H9 (cell line): ENCODE measurements at regions not wholly inside any gene's neighbourhood (a gene's known extent, or its start where the extent isn't known, plus 50 kb on each side); places are given as distances from the start of the nearest gene placed in this dataset.

Experiments
- DNase-seq: peaks from one replicate; pipeline ENCODE4 v3.0.0-alpha.2; 2017
- H2AFZ ChIP-seq: one replicate; pipeline ENCODE4 v1.6.1; 2013; ENCODE audit warnings: mild to moderate bottlenecking, low read length, control low read depth, moderate library complexity
- H2AK5ac ChIP-seq: 2 replicates; pipeline ENCODE4 v1.6.1; 2013; ENCODE audit warnings: low read length, control low read depth, mixed read lengths; ENCODE audit not compliant: insufficient read length
- H2BK120ac ChIP-seq: one replicate; pipeline ENCODE4 v1.6.1; 2013; ENCODE audit warnings: low read depth, mild to moderate bottlenecking, low read length, control low read depth, inconsistent platforms; ENCODE audit not compliant: poor library complexity, severe bottlenecking
- H2BK12ac ChIP-seq: 2 replicates; pipeline ENCODE4 v1.6.1; 2013; ENCODE audit warnings: low read length, control low read depth, mixed read lengths, low read depth; ENCODE audit not compliant: insufficient read length
- H2BK15ac ChIP-seq: 2 replicates; pipeline ENCODE4 v1.6.1; 2013; ENCODE audit warnings: low read depth, low read length, control low read depth
- H2BK20ac ChIP-seq: one replicate; pipeline ENCODE4 v1.6.1; 2013; ENCODE audit warnings: low read depth, mild to moderate bottlenecking, low read length, control low read depth, inconsistent platforms; ENCODE audit not compliant: poor library complexity, severe bottlenecking
- H2BK5ac ChIP-seq: 2 replicates; pipeline ENCODE4 v1.6.1; 2013; ENCODE audit warnings: low read length, control low read depth, mixed read lengths; ENCODE audit not compliant: insufficient read length
- H3K14ac ChIP-seq: 2 replicates; pipeline ENCODE4 v1.6.1; 2013; ENCODE audit warnings: low read length, control low read depth; ENCODE audit not compliant: insufficient read depth
- H3K18ac ChIP-seq: 2 replicates; pipeline ENCODE4 v1.6.1; 2013; ENCODE audit warnings: low read depth, mild to moderate bottlenecking, mixed read lengths, low read length, control low read depth; ENCODE audit not compliant: insufficient read length
- H3K23ac ChIP-seq: 2 replicates; pipeline ENCODE4 v1.6.1; 2013; ENCODE audit warnings: low read length, control low read depth, mixed read lengths, low read depth; ENCODE audit not compliant: insufficient read length
- H3K23me2 ChIP-seq: 2 replicates; pipeline ENCODE4 v1.6.1; 2013; ENCODE audit warnings: low read depth, mild to moderate bottlenecking, mixed read lengths, low read length, control low read depth; ENCODE audit not compliant: insufficient read length, poor library complexity, severe bottlenecking
- H3K27ac ChIP-seq: 2 replicates; pipeline ENCODE4 v1.5.1; 2013; ENCODE audit warnings: low read length, control low read depth, mixed read lengths, low read depth; ENCODE audit not compliant: insufficient read length
- H3K27me3 ChIP-seq: 2 replicates; pipeline ENCODE4 v1.6.1; 2013; ENCODE audit warnings: low read length, control low read depth, inconsistent platforms; ENCODE audit not compliant: insufficient read depth
- H3K4ac ChIP-seq: 2 replicates; pipeline ENCODE4 v1.6.1; 2013; ENCODE audit warnings: low read depth, mild to moderate bottlenecking, control low read depth, inconsistent platforms, low read length, moderate library complexity
- H3K4me1 ChIP-seq: 2 replicates; pipeline ENCODE4 v1.6.1; 2013; ENCODE audit warnings: low read length, control low read depth, inconsistent platforms; ENCODE audit not compliant: insufficient read depth
- H3K4me2 ChIP-seq: 2 replicates; pipeline ENCODE4 v1.6.1; 2013; ENCODE audit warnings: low read length, control low read depth, mixed read lengths; ENCODE audit not compliant: insufficient read length, insufficient read depth
- H3K56ac ChIP-seq: 2 replicates; pipeline ENCODE4 v1.6.1; 2013; ENCODE audit warnings: low read depth, mild to moderate bottlenecking, mixed read lengths, low read length, control low read depth; ENCODE audit not compliant: insufficient read length
- H3K79me1 ChIP-seq: 2 replicates; pipeline ENCODE4 v1.6.1; 2013; ENCODE audit warnings: low read depth, mild to moderate bottlenecking, moderate library complexity, low read length, control low read depth, inconsistent platforms; ENCODE audit not compliant: insufficient read depth, poor library complexity, severe bottlenecking
- H3K79me2 ChIP-seq: 2 replicates; pipeline ENCODE4 v1.6.1; 2013; ENCODE audit warnings: low read length, control low read depth, inconsistent platforms; ENCODE audit not compliant: insufficient read depth
- H3K9ac ChIP-seq: 2 replicates; pipeline ENCODE4 v1.6.1; 2013; ENCODE audit warnings: low read length, control low read depth, mixed read lengths; ENCODE audit not compliant: insufficient read length; ENCODE audit errors: extremely low read depth
- H3K9me3 ChIP-seq: one replicate; pipeline ENCODE4 v1.6.1; 2013; ENCODE audit warnings: low read depth, low read length, inconsistent platforms; ENCODE audit not compliant: control insufficient read depth
- H3T11ph ChIP-seq: one replicate; pipeline ENCODE4 v1.6.1; 2013; ENCODE audit warnings: mild to moderate bottlenecking, low read length, control low read depth, inconsistent platforms
- H4K20me1 ChIP-seq: one replicate; pipeline ENCODE4 v1.6.1; 2013; ENCODE audit not compliant: control insufficient read depth, insufficient read length, insufficient read depth
- H4K5ac ChIP-seq: 2 replicates; pipeline ENCODE4 v1.6.1; 2013; ENCODE audit warnings: low read depth, mild to moderate bottlenecking, mixed read lengths, low read length, control low read depth; ENCODE audit not compliant: insufficient read length
- H4K8ac ChIP-seq: replicated peaks from 2 replicates; pipeline ENCODE4 v1.6.1; 2013; ENCODE audit warnings: low read length, control low read depth, mixed read lengths, low read depth; ENCODE audit not compliant: insufficient read length
- H4K91ac ChIP-seq: 2 replicates; pipeline ENCODE4 v1.6.1; 2013; ENCODE audit warnings: low read depth, mild to moderate bottlenecking, moderate library complexity, mixed read lengths, low read length, control low read depth; ENCODE audit not compliant: insufficient read length
- H3K27ac Mint-ChIP-seq, 3 experiments: 2 replicates in 2 of 3; 3 replicates in 1 of 3; pipeline ENCODE4 v1.8.0; 2020 to 2021; ENCODE audit warnings: mixed read lengths in 3 of 3, mild to moderate bottlenecking in 1 of 3, moderate library complexity in 1 of 3
- H3K27me3 Mint-ChIP-seq: 2 replicates; pipeline ENCODE4 v1.8.0; 2021; ENCODE audit warnings: low read depth, mild to moderate bottlenecking, moderate library complexity, mixed read lengths
- H3K36me3 Mint-ChIP-seq, 3 experiments: 2 replicates in 2 of 3; 3 replicates in 1 of 3; pipeline ENCODE4 v1.8.0; 2020 to 2021; ENCODE audit warnings: low read depth in 3 of 3, mixed read lengths in 3 of 3; ENCODE audit not compliant: insufficient read depth in 1 of 3
- H3K4me1 Mint-ChIP-seq, 2 experiments: 2 replicates each; pipeline ENCODE4 v1.8.0; 2020; ENCODE audit warnings: mixed read lengths in 2 of 2
- H3K4me3 Mint-ChIP-seq, 2 experiments: 2 replicates in 1 of 2; 3 replicates in 1 of 2; pipeline ENCODE4 v1.8.0; 2020 to 2021; ENCODE audit warnings: mild to moderate bottlenecking in 2 of 2, mixed read lengths in 2 of 2, moderate library complexity in 1 of 2
- H3K9me3 Mint-ChIP-seq, 2 experiments: 2 replicates in 1 of 2; 3 replicates in 1 of 2; pipeline ENCODE4 v1.8.0; 2020; ENCODE audit warnings: mild to moderate bottlenecking in 2 of 2, mixed read lengths in 2 of 2, moderate library complexity in 1 of 2
- WGBS: extraction: QIAGEN DNeasy Blood & Tissue Kit; methylation state at CpG from one replicate; pipeline ENCODE4 v1.1.7; 2013; ENCODE audit warnings: missing lambda C conversion rate, low lambda C conversion rate, mixed read lengths; ENCODE audit not compliant: insufficient read length; ENCODE audit errors: extremely low coverage; 5-methylcytosine and 5-hydroxymethylcytosine counted together
- TF ChIP-seq, protein P1 (sequence below): fragments of 200-600 bp; sonication (generic); conservative IDR thresholded peaks from 3 replicates; pipeline ENCODE4 v1.8.0; 2021; ENCODE audit warnings: antibody characterized with exemption, mild to moderate bottlenecking

DNA sequence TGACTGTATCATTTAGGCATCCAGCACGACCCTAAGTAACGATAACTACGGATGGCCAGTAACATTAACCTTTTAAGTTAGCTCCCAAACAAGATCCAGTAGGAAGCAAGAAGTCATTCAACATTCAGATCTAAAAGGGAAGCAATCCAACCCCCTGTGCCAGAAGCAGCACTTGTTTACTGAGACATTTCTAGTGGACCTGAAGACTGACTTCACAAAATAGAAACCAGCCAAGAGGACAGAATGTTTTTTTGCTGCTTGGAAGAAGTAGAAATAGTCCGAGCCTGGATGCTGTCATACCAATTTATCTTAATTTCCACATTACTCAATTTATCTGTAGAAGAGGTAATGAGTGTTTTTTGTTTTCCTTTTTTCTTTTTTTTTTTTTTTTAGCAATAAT, 88.0 kb upstream of the CTTNBP2 start:
- Histone ChIP-seq H3K18ac (no peak overlapping the region), H3K79me1 (no peaks in the 10 kb centered on the region), H2AK5ac (no peak overlapping the region), H3K56ac (no peak overlapping the region), H4K20me1 (no peaks in the 10 kb centered on the region), H3K9ac (no peak overlapping the region), H3K4ac (no peak overlapping the region), H2BK15ac (no peak overlapping the region), H2BK12ac (no peak overlapping the region), H2BK120ac (no peak overlapping the region), H3K4me1 (peaks cover 8% of the 10 kb centered on the region; the same call in 1 of the 2 replicates), H3K27ac (no peak overlapping the region), H3K27me3 (no peaks in the 10 kb centered on the region), H3K79me2 (no peaks in the 10 kb centered on the region), H3K23ac (no peak overlapping the region), H3K23me2 (no peaks in the 10 kb centered on the region), H3K9me3 (no peaks in the 10 kb centered on the region), H2BK5ac (no peak overlapping the region), H4K8ac (no peak overlapping the region), H2AFZ (no peak overlapping the region), H3T11ph (no peak overlapping the region), H3K14ac (no peak overlapping the region), H4K91ac (no peak overlapping the region), H4K5ac (no peak overlapping the region), H2BK20ac (no peak overlapping the region), H3K4me2 (no peak overlapping the region)
- H3K27me3 Mint-ChIP-seq: no peaks in the 10 kb centered on the region
- TF ChIP-seq, protein P1, sequence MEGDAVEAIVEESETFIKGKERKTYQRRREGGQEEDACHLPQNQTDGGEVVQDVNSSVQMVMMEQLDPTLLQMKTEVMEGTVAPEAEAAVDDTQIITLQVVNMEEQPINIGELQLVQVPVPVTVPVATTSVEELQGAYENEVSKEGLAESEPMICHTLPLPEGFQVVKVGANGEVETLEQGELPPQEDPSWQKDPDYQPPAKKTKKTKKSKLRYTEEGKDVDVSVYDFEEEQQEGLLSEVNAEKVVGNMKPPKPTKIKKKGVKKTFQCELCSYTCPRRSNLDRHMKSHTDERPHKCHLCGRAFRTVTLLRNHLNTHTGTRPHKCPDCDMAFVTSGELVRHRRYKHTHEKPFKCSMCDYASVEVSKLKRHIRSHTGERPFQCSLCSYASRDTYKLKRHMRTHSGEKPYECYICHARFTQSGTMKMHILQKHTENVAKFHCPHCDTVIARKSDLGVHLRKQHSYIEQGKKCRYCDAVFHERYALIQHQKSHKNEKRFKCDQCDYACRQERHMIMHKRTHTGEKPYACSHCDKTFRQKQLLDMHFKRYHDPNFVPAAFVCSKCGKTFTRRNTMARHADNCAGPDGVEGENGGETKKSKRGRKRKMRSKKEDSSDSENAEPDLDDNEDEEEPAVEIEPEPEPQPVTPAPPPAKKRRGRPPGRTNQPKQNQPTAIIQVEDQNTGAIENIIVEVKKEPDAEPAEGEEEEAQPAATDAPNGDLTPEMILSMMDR: no peak
- H3K27ac Mint-ChIP-seq: no peak overlapping the region
- H3K4me1 Mint-ChIP-seq: peaks cover 40 to 42% of the 10 kb centered on the region in 2 experiments
- no CpG with 5 or more reads among the region's 4 CpGs for WGBS
- no peaks in the 10 kb centered on the region for H3K9me3 Mint-ChIP-seq
- no peak overlapping the region for H3K4me3 Mint-ChIP-seq
- no peak for DNase-seq
- H3K36me3 Mint-ChIP-seq: no peaks in the 10 kb centered on the region
